ENCODE measurements at regions not wholly inside any gene's neighbourhood (a gene's known extent, or its start where the extent isn't known, plus 50 kb on each side); places are given as distances from the start of the nearest gene placed in this dataset.

DNA sequence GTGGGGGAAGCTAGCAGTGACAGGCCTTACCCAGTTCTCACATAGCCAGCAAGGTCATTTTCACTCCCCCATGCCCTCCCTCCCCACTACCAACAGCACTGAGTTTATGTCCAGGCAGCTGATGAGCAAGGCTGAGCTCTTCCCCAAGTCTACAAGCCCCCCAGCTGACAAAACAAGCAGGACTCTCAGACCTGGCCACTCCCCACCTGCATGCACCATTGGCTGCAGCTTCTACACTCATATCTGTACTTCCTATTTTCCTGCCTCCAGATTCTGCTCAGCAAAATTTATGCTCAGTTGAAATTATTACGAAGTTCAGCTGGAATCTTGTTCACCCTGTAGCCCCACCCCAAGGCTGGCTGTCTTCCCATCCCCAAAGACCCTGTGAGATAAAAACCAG, 339.3 kb downstream of the ARL6IP6 start:
- H3K27me3 ChIP-seq, result no peaks in the 10 kb centered on the region
- DNase-seq (ENCODE audit: low spot score), result no peak
- no peaks in the 10 kb centered on the region for H3K4me1 ChIP-seq (ENCODE audit: insufficient read depth)
- H4K20me1 ChIP-seq (ENCODE audit: insufficient read depth, poor library complexity, severe bottlenecking), result no peaks in the 10 kb centered on the region
- H3K9me3 ChIP-seq (ENCODE audit: low read depth), result no peaks in the 10 kb centered on the region
- no peak overlapping the region for H3K4me2 ChIP-seq
- no peak overlapping the region for H2AFZ ChIP-seq
- WGBS (ENCODE audit: low lambda C conversion rate, missing lambda C conversion rate), result 100% methylated on average over 1 of the region's 1 CpG
- no peak overlapping the region for H3K27ac ChIP-seq
- no peak for TF ChIP-seq EZH2phosphoT487 (IDR thresholded peaks at IDR 0.05; ENCODE audit: low read depth, severe bottlenecking, unreplicated experiment)
- TF ChIP-seq, protein P1, sequence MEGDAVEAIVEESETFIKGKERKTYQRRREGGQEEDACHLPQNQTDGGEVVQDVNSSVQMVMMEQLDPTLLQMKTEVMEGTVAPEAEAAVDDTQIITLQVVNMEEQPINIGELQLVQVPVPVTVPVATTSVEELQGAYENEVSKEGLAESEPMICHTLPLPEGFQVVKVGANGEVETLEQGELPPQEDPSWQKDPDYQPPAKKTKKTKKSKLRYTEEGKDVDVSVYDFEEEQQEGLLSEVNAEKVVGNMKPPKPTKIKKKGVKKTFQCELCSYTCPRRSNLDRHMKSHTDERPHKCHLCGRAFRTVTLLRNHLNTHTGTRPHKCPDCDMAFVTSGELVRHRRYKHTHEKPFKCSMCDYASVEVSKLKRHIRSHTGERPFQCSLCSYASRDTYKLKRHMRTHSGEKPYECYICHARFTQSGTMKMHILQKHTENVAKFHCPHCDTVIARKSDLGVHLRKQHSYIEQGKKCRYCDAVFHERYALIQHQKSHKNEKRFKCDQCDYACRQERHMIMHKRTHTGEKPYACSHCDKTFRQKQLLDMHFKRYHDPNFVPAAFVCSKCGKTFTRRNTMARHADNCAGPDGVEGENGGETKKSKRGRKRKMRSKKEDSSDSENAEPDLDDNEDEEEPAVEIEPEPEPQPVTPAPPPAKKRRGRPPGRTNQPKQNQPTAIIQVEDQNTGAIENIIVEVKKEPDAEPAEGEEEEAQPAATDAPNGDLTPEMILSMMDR (IDR thresholded peaks at IDR 0.05; ENCODE audit: poor library complexity), result no peak
- TF ChIP-seq EZH2 (IDR thresholded peaks at IDR 0.05; ENCODE audit: borderline replicate concordance), result no peak
- no peaks in the 10 kb centered on the region for H3K36me3 ChIP-seq (replicated peaks; ENCODE audit: insufficient read depth, low read depth)
- no peak overlapping the region for H3K4me3 ChIP-seq
- no peaks in the 10 kb centered on the region for H3K9me2 ChIP-seq (replicated peaks; ENCODE audit: insufficient read depth)
- no peaks in the 10 kb centered on the region for H3K79me2 ChIP-seq

- TF ChIP-seq EZH2phosphoT487 (IDR thresholded peaks at IDR 0.05; ENCODE audit: low read depth, severe bottlenecking, unreplicated experiment), result no peak
- TF ChIP-seq, protein P1 (IDR thresholded peaks at IDR 0.05; ENCODE audit: poor library complexity), result no peak
- no peak for TF ChIP-seq EZH2 (IDR thresholded peaks at IDR 0.05; ENCODE audit: borderline replicate concordance)
- no peak overlapping the region for H3K4me2 ChIP-seq
- H4K20me1 ChIP-seq (ENCODE audit: insufficient read depth, poor library complexity, severe bottlenecking), result no peaks in the 10 kb centered on the region
- no peaks in the 10 kb centered on the region for H3K9me2 ChIP-seq (replicated peaks; ENCODE audit: insufficient read depth)
- no peak overlapping the region for H2AFZ ChIP-seq
- 12% methylated on average over 1 of the region's 1 CpG for WGBS (ENCODE audit: low lambda C conversion rate, missing lambda C conversion rate)
- no peaks in the 10 kb centered on the region for H3K79me2 ChIP-seq
- H3K36me3 ChIP-seq (replicated peaks; ENCODE audit: insufficient read depth, low read depth), result no peaks in the 10 kb centered on the region
- DNase-seq (ENCODE audit: low spot score), result no peak
- no peaks in the 10 kb centered on the region for H3K4me1 ChIP-seq (ENCODE audit: insufficient read depth)
- H3K4me3 ChIP-seq, result no peak overlapping the region
- H3K9me3 ChIP-seq (ENCODE audit: low read depth), result no peaks in the 10 kb centered on the region
- H3K27me3 ChIP-seq, result no peaks in the 10 kb centered on the region
- no peak overlapping the region for H3K27ac ChIP-seq
These were observed 336.8 kb downstream of the ARL6IP6 start for GRCh38 chr2:153055182-153055581.

DNA sequence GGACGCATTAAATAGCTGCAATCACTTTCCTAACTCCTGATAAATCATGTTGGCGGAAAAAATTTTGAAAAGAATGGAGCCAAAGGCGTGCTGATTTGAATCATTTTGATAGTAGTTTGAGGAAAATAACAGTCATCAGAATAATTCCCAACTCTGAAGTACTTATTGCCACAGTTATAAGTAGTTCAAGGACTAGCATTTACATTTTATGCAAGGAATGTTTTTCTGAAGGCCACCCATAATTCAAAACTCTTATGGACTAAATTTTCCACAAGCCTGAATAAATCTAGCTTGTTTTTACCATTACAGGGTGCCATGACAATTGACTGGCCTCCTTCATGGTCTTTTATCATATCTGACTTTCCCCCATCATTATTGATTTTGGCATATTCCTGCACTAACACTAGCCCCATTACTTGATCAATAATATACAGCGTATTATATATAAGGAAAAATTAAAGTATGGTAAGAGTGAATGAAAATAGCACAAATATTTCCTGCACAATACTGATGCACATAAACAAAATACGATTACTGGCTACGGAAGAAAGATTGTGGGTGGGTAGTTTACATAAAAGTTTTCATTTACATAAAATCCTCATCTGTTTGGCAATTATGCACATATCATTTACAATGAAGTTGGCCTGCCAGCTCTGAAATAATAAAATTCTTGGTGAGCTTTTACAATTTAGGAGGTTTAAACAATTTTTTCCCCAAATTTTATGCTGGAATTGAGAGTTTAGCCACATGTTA, 334.6 kb downstream of the ARL6IP6 start:
- no peaks in the 10 kb centered on the region for H3K9me3 ChIP-seq (ENCODE audit: low read depth)
- DNase-seq (ENCODE audit: low spot score), result no peak
- no peak overlapping the region for H3K4me3 ChIP-seq
- no peaks in the 10 kb centered on the region for H3K27me3 ChIP-seq
- no peaks in the 10 kb centered on the region for H3K79me2 ChIP-seq
- H3K27ac ChIP-seq, result no peak overlapping the region
- H2AFZ ChIP-seq, result no peak overlapping the region
- H3K9me2 ChIP-seq (replicated peaks; ENCODE audit: insufficient read depth), result no peaks in the 10 kb centered on the region
- H3K4me1 ChIP-seq (ENCODE audit: insufficient read depth), result no peaks in the 10 kb centered on the region
- H3K4me2 ChIP-seq, result no peak overlapping the region
- H3K36me3 ChIP-seq (replicated peaks; ENCODE audit: insufficient read depth, low read depth), result no peaks in the 10 kb centered on the region
- no peaks in the 10 kb centered on the region for H4K20me1 ChIP-seq (ENCODE audit: insufficient read depth, poor library complexity, severe bottlenecking)
- TF ChIP-seq EZH2phosphoT487 (IDR thresholded peaks at IDR 0.05; ENCODE audit: low read depth, severe bottlenecking, unreplicated experiment) (no peak), EZH2 (IDR thresholded peaks at IDR 0.05; ENCODE audit: borderline replicate concordance) (no peak)
- TF ChIP-seq, protein P1 (IDR thresholded peaks at IDR 0.05; ENCODE audit: poor library complexity), result no peak
- whole genome bisulfite sequencing (ENCODE audit: low lambda C conversion rate, missing lambda C conversion rate), result 85% methylated on average over 6 of the region's 6 CpGs
